ENCODE measurements at regions not wholly inside any gene's neighbourhood (a gene's known extent, or its start where the extent isn't known, plus 50 kb on each side); places are given as distances from the start of the nearest gene placed in this dataset.
"Not testable (repeated sequence)": the region's sequence is repeated elsewhere in the genome, so short reads cannot be mapped to it uniquely, and the experiment has no call there.

DNA sequence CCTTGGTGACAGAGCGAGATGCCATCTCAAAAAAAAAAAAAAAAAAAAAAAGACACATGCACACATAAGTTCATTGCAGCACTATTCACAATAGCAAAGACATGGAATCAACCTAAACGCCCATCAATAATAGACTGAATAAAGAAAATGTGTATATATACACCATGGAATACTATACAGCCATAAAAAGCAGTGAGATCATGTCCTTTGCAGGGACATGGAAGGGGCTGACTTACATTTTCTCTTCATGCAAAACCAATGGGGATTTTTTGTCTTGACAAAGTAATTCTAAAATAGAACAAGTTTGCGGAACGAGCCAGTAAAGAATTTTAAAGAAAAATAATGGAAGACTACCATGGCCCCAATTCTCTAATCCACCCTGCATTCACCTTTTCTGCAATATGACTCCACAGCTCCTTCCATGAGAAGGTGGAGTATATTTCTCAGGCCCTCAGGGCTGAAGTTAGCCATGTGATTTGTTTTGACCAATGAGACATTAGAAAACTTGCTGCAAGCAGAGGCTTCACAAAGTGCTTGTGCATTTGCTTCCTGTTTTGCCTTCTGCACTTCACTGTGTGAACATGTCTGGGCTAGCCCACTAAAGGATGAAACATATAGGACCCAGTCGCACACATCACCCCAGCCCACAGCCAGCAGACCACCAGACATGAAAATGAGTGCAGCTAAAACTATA is 78.8 kb upstream of the NR5A2 start:
- Histone ChIP-seq H3K27ac (no peak overlapping the region), H3K4me1 (no peaks in the 10 kb centered on the region), H3K9me3 (no peaks in the 10 kb centered on the region), H3K4me3 (no peak overlapping the region), H3K27me3 (no peaks in the 10 kb centered on the region), H3K36me3 (no peaks in the 10 kb centered on the region)
- intact Hi-C loops (cut with DNase I; ENCODE audit: low total_unique reads): no loop called here
- no peak for DNase-seq
- TF ChIP-seq POLR2A (IDR thresholded peaks at IDR 0.05) (no peak), CTCF (IDR thresholded peaks at IDR 0.05) (no peak)

DNA sequence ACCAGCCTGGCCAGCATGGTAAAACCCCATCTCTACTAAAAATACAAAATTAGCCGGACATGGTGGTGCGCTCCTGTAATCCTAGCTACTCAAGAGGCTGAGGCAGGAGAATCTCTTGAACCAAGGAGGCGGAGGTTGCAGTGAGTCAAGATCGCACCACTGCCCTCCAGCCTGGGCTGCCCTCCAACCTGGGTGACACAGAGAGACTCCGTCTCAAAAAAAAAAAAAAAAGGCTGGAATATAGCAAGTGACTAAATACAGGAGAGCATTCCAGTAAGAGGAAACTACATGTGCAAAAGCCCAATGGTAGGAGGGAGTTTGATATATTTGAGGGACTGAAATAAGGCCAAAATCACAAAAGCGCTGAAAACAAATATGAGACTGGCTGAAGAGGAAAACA is 76.5 kb upstream of the NR5A2 start:
- H3K27me3 ChIP-seq; intact Hi-C loops (cut with DNase I; ENCODE audit: low total_unique reads); H3K9me3 ChIP-seq; DNase-seq; H3K27ac ChIP-seq; H3K4me3 ChIP-seq; H3K4me1 ChIP-seq; H3K36me3 ChIP-seq: not testable (repeated sequence)

DNA sequence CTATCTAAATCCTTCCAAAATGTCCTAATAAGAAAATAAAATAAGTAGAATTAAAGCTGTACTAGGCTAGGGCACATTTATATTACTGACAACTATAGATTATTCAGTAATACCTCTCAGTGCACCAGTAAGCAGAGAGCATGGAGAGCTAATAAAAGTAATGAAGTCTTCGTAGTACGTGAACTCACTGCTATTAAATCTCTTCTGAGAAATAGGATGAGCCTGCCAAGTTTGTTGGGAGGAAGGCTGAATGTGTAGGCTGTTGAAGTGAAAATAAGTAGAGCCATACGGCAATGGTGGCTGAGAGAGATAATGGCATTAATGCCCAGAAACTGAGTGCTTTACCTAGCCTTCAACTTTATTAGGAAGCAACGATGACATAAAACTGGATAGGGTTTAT is 73.9 kb upstream of the NR5A2 start:
- H3K4me1 ChIP-seq: no peaks in the 10 kb centered on the region
- DNase-seq: no peak
- H3K27ac ChIP-seq: no peak overlapping the region
- no peaks in the 10 kb centered on the region for H3K27me3 ChIP-seq
- intact Hi-C loops (cut with DNase I; ENCODE audit: low total_unique reads): no loop called here
- H3K4me3 ChIP-seq: no peak overlapping the region
- no peaks in the 10 kb centered on the region for H3K9me3 ChIP-seq
- TF ChIP-seq CTCF (IDR thresholded peaks at IDR 0.05) (no peak), POLR2A (IDR thresholded peaks at IDR 0.05) (no peak)
- H3K36me3 ChIP-seq: no peaks in the 10 kb centered on the region

DNA sequence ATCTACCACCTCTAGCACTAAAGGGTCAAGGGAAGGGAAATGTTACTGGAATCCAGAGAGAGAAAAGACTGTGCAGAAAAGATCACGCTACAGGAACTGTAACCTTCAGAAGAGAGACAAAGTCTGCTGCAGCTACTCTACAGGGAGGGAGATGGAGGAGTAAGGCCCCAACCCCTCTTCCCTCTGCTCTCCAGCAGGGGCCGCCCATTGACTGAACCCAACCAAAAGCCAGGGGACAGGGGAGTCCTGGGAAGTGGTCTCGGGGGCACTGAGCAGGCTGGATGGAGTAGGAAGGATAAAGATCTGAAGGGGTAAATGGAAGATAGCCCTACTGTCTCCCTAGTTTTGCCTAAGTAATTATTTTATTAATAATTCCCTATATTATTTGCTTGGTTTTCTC is 72.8 kb upstream of the NR5A2 start:
- Histone ChIP-seq H3K27me3 (no peaks in the 10 kb centered on the region), H3K27ac (no peak overlapping the region), H3K4me1 (no peaks in the 10 kb centered on the region), H3K9me3 (no peaks in the 10 kb centered on the region), H3K4me3 (no peak overlapping the region), H3K36me3 (no peaks in the 10 kb centered on the region)
- intact Hi-C loops (cut with DNase I; ENCODE audit: low total_unique reads): no loop called here
- DNase-seq: no peak
- no peak for TF ChIP-seq POLR2A (IDR thresholded peaks at IDR 0.05)
- no peak for TF ChIP-seq CTCF (IDR thresholded peaks at IDR 0.05)

GRCh38 chr1:199955235-199955634 is 72.3 kb upstream of the NR5A2 start:
- intact Hi-C loops (cut with DNase I; ENCODE audit: low total_unique reads): no loop called here
- no peak overlapping the region for H3K27ac ChIP-seq
- no peak overlapping the region for H3K4me3 ChIP-seq
- TF ChIP-seq CTCF (IDR thresholded peaks at IDR 0.05) (no peak), POLR2A (IDR thresholded peaks at IDR 0.05) (no peak)
- DNase-seq: no peak
- H3K9me3 ChIP-seq: no peaks in the 10 kb centered on the region
- no peaks in the 10 kb centered on the region for H3K27me3 ChIP-seq
- H3K36me3 ChIP-seq: no peaks in the 10 kb centered on the region
- H3K4me1 ChIP-seq: no peaks in the 10 kb centered on the region

DNA sequence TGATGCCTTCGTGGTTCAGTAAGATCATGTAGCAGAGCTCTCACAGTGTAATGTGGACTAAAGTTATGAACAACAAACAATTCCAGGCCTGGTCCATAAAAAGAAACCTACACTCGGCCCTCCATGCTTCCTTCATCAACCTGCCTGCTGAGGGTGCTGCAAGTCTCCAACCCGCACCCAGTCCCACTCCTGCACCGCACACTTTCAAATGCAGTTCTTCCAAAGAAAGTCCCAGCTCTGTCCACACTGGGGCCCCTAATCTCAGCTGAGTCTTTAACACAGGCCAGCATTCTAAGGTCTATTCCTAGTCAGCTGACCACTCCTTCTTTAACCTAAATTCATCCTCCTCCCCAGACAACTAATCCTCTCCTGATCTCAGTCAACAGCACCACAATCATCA is 71.5 kb upstream of the NR5A2 start:
- H3K27me3 ChIP-seq: no peaks in the 10 kb centered on the region
- DNase-seq: no peak
- intact Hi-C loops (cut with DNase I; ENCODE audit: low total_unique reads): no loop called here

More for the DNA sequence above, 71.5 kb upstream of the NR5A2 start:
- Histone ChIP-seq H3K9me3 (no peaks in the 10 kb centered on the region), H3K4me1 (no peaks in the 10 kb centered on the region), H3K27ac (no peak overlapping the region), H3K4me3 (no peak overlapping the region), H3K36me3 (no peaks in the 10 kb centered on the region)
- no peak for TF ChIP-seq CTCF (IDR thresholded peaks at IDR 0.05)
- TF ChIP-seq POLR2A (IDR thresholded peaks at IDR 0.05): no peak
